RWPE2 (cell line): ENCODE measurements at regions not wholly inside any gene's neighbourhood (a gene's known extent, or its start where the extent isn't known, plus 50 kb on each side); places are given as distances from the start of the nearest gene placed in this dataset.

Source experiments
- ATAC-seq: fragments of 200-7000 bp; cut with Tn5 transposase; 3 replicates; pipeline ENCODE4 v1.9.1; 2021; ENCODE audit warnings: low read depth
- DNase-seq: peaks from one replicate; pipeline ENCODE4 v3.0.0-alpha.2; 2020; ENCODE audit warnings: low spot score
- H3K27ac ChIP-seq: fragments of 450-650 bp; 2 replicates; pipeline ENCODE4 v1.5.1; 2017; ENCODE audit warnings: mild to moderate bottlenecking; ENCODE audit not compliant: poor library complexity, severe bottlenecking
- H3K27me3 ChIP-seq: fragments of 250-450 bp; sonication (Bioruptor Pico); 2 replicates; pipeline ENCODE4 v1.5.1; 2021; ENCODE audit warnings: mild to moderate bottlenecking, moderate library complexity; ENCODE audit not compliant: insufficient read depth, poor library complexity, severe bottlenecking
- H3K36me3 ChIP-seq: fragments of 250-450 bp; sonication (Bioruptor Pico); 2 replicates; pipeline ENCODE4 v1.5.1; 2020; ENCODE audit warnings: low read depth, mild to moderate bottlenecking, moderate library complexity
- H3K4me1 ChIP-seq: fragments of 250-450 bp; sonication (Bioruptor Pico); 2 replicates; pipeline ENCODE4 v1.5.1; 2021; ENCODE audit warnings: mild to moderate bottlenecking, moderate library complexity; ENCODE audit not compliant: insufficient read depth, poor library complexity, severe bottlenecking
- H3K4me3 ChIP-seq: fragments of 250-450 bp; sonication (Bioruptor Pico); 2 replicates; pipeline ENCODE4 v1.5.1; 2021; ENCODE audit warnings: mild to moderate bottlenecking, moderate library complexity; ENCODE audit not compliant: severe bottlenecking
- H3K9me3 ChIP-seq: fragments of 250-450 bp; sonication (Bioruptor Pico); 2 replicates; pipeline ENCODE4 v1.5.1; 2021; ENCODE audit warnings: mild to moderate bottlenecking, moderate library complexity; ENCODE audit not compliant: severe bottlenecking
- CTCF ChIP-seq: fragments of 450-650 bp; IDR thresholded peaks from one replicate; pipeline ENCODE4 v1.5.1; 2017; ENCODE audit warnings: mild to moderate bottlenecking, moderate library complexity; ENCODE audit not compliant: poor library complexity, severe bottlenecking

- Histone ChIP-seq H3K36me3 (no peaks in the 10 kb centered on the region), H3K27ac (no peak overlapping the region), H3K4me1 (peaks cover 12% of the 10 kb centered on the region), H3K4me3 (no peak overlapping the region), H3K27me3 (no peaks in the 10 kb centered on the region), H3K9me3 (no peaks in the 10 kb centered on the region)
- no peak for TF ChIP-seq CTCF
- DNase-seq = no peak
- no peak for ATAC-seq
Observed at GRCh38 chrX:116289592-116289991, 119.0 kb downstream of the AGTR2 start.

GRCh38 chrX:116290359-116290758, 119.8 kb downstream of the AGTR2 start:
- Histone ChIP-seq H3K27ac (peak overlapping the region; percentile 19), H3K9me3 (no peaks in the 10 kb centered on the region), H3K27me3 (no peaks in the 10 kb centered on the region), H3K4me3 (no peak overlapping the region), H3K4me1 (peaks cover 5% of the 10 kb centered on the region), H3K36me3 (no peaks in the 10 kb centered on the region)
- TF ChIP-seq CTCF = no peak
- DNase-seq (no peak), ATAC-seq (peak; percentile 52; the same call in 2 of the 3 replicates)

GRCh38 chrX:116292183-116292582, 121.6 kb downstream of the AGTR2 start:
- Histone ChIP-seq H3K4me3 (no peak overlapping the region), H3K36me3 (no peaks in the 10 kb centered on the region), H3K27ac (no peak overlapping the region), H3K27me3 (no peaks in the 10 kb centered on the region), H3K9me3 (no peaks in the 10 kb centered on the region), H3K4me1 (no peaks in the 10 kb centered on the region)
- TF ChIP-seq CTCF = no peak
- ATAC-seq = no peak
- no peak for DNase-seq

GRCh38 chrX:116298956-116299355, 128.4 kb downstream of the AGTR2 start:
- Histone ChIP-seq H3K27ac (no peak overlapping the region), H3K36me3 (no peaks in the 10 kb centered on the region), H3K4me3 (no peak overlapping the region), H3K4me1 (no peaks in the 10 kb centered on the region), H3K9me3 (no peaks in the 10 kb centered on the region), H3K27me3 (no peaks in the 10 kb centered on the region)
- no peak for ATAC-seq
- no peak for TF ChIP-seq CTCF
- no peak for DNase-seq

GRCh38 chrX:116306218-116306617, 130.2 kb upstream of the SLC6A14 start:
- H3K4me1 ChIP-seq = no peaks in the 10 kb centered on the region
- H3K27ac ChIP-seq = no peak overlapping the region
- no peaks in the 10 kb centered on the region for H3K36me3 ChIP-seq
- no peaks in the 10 kb centered on the region for H3K27me3 ChIP-seq
- ATAC-seq = no peak
- DNase-seq = no peak
- H3K9me3 ChIP-seq = no peaks in the 10 kb centered on the region
- no peak for TF ChIP-seq CTCF
- no peak overlapping the region for H3K4me3 ChIP-seq
